Activated T-cell treated with anti-CD3 and anti-CD28 coated beads, Interleukin-2, amount 50 U/mL, for 48 hours (primary cell): ENCODE measurements at regions not wholly inside any gene's neighbourhood (a gene's known extent, or its start where the extent isn't known, plus 50 kb on each side); places are given as distances from the start of the nearest gene placed in this dataset.

Experiments used
- DNase-seq, 2 experiments: peaks; one replicate each; pipeline ENCODE4 v3.0.0-alpha.2; 2020

DNA sequence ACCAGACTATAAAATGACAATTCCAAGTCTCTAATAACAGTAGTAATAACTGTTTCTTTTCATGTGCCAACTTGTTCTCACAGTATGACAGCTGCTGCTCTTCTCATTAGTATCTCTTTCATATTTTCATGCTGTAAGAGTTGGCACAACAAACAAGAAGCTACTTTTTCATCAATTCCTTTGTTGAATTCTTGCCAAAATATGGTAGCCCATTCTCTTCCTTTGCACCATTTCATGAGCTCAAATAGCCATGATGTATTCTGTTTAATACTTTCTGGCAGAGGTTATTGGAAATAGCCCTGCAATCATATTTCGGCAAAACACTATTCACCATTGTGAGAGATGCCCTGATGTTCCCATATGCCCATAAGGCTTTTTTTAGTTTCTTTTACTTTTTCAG lies 1100.7 kb downstream of the TRHDE start:
- DNase-seq = no peak

DNA sequence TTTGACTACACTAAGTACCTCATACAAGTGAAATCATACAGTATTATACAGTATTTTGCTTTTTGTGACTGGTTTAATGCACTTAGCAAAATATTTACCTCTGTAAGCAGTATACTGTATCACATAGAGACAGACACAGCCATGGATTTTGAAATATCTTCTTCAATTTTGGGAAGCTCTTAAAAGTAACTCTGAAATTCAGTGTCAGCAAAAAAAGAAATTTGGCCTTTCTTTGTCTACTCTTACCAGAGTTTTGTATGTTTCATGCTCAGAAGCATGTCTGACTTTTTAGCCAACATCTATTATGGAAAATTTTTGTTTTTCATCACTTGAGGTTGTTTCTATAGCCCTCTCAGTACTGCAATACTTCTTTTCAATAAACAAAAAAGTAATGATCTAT lies 1102.2 kb downstream of the TRHDE start:
- no peak for DNase-seq

GRCh38 chr12:73383584-73384222 lies 1111.5 kb downstream of the TRHDE start:
- DNase-seq = no peak

GRCh38 chr12:73384592-73384991 lies 1112.4 kb downstream of the TRHDE start:
- DNase-seq = no peak

GRCh38 chr12:73390261-73390660 lies 1118.1 kb downstream of the TRHDE start:
- no peak for DNase-seq

- no peak for DNase-seq
These were observed 1124.6 kb upstream of the ATXN7L3B start for GRCh38 chr12:73413051-73413450.

- no peak for DNase-seq
These were observed 1123.7 kb upstream of the ATXN7L3B start for GRCh38 chr12:73413974-73414373.

- no peak for DNase-seq
These were observed 1122.7 kb upstream of the ATXN7L3B start for GRCh38 chr12:73414926-73415325.

- DNase-seq = no peak
These were observed 1119.1 kb upstream of the ATXN7L3B start for GRCh38 chr12:73418541-73418940.

GRCh38 chr12:73421832-73422231 lies 1115.8 kb upstream of the ATXN7L3B start:
- no peak for DNase-seq

- DNase-seq = no peak
These were observed 1113.2 kb upstream of the ATXN7L3B start for GRCh38 chr12:73424484-73424883.

DNA sequence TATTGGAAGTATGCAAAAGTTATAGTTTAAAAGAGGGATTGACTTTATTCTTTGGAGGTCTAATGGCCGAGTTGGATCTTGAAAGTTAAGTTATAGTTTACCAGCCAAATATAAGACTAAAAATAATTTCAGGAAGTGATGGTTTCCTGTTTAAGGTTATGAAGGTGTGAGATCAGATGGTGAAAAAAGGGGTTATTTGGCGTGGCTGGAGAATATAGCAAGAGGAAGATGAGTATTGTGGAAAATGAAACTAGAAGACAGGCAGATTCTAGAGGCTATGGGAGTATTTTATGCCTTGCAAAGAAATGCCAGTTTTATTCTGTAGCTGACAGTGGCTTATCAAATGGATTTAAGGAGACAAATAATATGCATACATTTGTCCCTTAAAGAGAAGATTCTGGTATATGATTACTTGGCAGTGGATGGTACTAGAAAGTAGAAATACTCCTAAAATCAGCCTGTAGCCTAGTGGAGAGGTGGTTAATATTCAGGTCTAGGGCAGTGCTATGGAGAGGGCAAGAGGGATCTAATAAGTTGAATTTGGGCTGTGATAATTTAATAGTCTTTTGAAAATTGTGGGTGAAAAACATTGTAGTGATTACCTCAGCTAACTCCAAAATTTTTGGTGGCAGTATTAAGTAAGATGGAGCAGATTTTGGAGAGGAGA lies 1091.8 kb upstream of the ATXN7L3B start:
- no peak for DNase-seq

- no peak for DNase-seq
These were observed 1084.8 kb upstream of the ATXN7L3B start for GRCh38 chr12:73452672-73453469.

DNA sequence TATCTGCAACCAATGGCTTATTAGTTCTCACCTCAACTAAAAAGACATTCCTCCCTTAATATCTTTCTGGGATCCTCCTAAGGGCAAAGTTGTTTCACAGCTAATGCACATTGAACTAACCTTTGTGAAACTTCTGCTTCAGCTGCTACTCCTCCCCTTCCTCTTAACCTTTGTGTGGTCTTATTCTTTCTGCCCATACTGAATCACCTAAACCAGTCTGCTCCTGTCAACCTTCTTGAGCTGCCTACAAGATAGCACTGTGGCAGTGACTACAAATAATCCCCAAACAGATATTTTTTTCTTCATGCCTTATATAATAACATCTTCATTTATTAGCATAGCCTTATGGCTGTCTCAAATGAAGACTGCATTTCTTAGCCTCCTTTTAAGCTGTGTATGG lies 1077.4 kb upstream of the ATXN7L3B start:
- DNase-seq = no peak

GRCh38 chr12:73465106-73465505 lies 1072.5 kb upstream of the ATXN7L3B start:
- no peak for DNase-seq

DNA sequence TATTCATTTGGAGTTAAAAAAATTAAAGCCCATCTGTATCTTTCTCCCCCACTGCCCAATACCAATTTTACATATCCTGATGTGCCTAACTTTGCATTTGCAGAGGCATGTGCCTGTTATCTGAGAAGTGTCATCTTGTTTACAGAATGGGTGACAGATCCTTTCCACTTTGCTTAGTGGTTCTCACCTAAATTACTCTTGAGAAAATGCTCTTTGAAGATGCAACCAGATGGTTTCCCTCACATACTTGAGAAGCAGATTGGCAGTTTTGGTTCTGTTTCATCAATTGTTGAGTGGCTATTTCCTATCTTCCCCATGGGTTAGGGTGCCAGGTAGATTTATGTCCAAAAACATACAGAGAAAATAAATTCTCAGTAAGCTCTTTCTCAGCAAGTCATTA lies 1051.4 kb upstream of the ATXN7L3B start:
- no peak for DNase-seq

DNA sequence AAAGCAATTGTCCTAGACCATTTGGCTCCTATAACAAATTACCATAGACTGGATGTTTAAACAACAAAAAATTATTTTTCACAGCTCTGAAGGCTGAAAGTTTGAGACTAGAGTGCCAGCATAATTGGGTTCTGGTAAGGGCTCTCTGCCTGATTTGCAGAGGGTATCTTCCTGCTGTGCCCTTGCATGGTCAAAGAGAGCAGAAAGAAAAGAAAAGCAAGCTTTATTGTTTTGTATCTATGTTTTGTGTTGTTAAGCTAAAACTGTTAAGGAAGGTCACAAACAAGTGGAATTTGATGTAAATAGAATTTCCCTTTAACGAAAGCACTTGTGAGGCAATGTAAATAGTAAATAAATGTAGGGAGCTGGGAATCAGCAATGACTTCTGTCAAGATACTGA lies 1031.0 kb upstream of the ATXN7L3B start:
- no peak for DNase-seq

GRCh38 chr12:73514672-73515071 lies 1023.0 kb upstream of the ATXN7L3B start:
- DNase-seq = no peak

- no peak for DNase-seq
These were observed 1019.8 kb upstream of the ATXN7L3B start for GRCh38 chr12:73517859-73518258.

DNA sequence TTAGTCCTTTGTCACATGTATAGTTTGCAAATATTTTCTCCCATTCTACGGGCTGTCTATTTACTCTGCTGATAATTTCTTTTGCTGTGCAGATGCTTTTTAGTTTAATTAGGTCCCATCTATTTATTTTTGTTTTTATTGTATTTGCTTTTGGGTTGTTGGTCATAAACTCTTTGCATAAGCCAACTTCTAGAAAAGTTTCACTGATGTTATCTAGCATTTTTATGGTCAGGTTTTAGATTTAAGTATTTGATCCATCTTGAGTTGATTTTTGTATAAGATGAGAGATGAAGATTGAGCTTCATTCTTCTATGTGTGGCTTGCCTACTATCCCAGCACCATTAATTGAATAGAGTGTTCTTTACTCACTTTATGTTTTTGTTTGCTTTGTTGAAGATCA lies 1008.4 kb upstream of the ATXN7L3B start:
- DNase-seq = no peak

GRCh38 chr12:73529954-73530353 lies 1007.7 kb upstream of the ATXN7L3B start:
- no peak for DNase-seq

DNA sequence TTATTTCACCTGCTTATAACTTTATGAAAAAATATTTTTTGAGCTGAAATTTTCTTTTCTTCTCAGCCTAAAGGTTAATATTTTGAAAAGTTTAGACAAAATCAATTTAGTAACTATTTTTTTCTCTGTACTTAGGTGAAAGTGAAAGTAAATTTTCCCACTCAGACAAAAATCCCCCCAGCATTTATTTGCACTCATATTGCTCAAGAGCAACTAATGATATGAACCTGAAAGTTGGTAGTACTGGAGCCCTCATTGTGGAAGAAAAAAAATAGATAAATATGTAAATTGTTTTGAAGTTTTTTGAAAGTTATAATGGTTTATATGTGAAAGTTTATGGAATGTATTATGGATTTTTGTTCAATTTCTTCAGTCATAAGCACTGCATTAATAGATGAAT lies 1005.9 kb upstream of the ATXN7L3B start:
- no peak for DNase-seq

DNA sequence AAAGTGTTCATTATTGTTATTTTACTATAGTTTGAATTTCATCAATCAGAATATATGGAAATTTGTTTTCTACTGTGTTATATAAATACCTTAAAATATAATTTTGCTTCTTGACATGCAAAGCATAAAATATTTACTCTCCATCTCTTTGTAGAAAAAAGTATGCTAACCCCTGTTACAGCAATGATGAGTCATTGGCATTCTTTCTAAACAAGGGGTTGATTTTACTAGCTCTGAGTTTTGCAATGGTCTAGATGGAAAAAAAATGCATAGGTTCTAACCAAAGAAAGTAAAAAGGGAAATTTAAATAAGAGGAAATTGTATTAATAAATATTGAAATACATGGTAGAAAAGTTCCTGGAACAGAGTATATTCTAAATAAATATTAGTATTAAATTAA lies 990.2 kb upstream of the ATXN7L3B start:
- no peak for DNase-seq

DNA sequence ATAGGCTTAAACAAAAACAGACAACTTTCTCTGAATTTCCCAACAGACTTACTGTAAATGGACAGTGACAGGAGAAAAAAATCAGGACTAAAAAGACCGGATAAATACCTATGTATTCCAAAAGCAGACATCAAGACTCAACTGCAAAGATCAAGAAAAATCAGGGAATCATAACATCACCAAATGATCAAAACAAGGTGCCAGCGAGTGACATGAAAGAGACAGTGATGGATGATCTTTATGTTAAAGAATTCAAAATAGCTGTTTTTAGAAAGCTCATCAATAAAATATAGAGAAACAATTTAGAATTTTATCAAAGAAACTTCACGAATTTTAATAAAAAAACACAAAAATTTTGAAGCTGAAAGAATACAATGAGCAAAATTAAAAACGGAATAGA lies 952.5 kb upstream of the ATXN7L3B start:
- DNase-seq = no peak
